HepG2 (cell line): ENCODE measurements at regions not wholly inside any gene's neighbourhood (a gene's known extent, or its start where the extent isn't known, plus 50 kb on each side); places are given as distances from the start of the nearest gene placed in this dataset.

Source experiments
- ATAC-seq: fragments of 200-7000 bp; cut with Tn5 transposase; 3 replicates; pipeline ENCODE4 v1.9.1; 2020; ENCODE audit warnings: mild to moderate bottlenecking, moderate library complexity
- BruUV-seq: library from RNA; stranded (reverse); fragments of 400-500 nt; replicated peaks from 2 replicates; lab custom pipeline; 2021; lab: Mats Ljungman, UMichigan
- CTCF ChIA-PET: fragments of 300-600 bp; formaldehyde crosslinking; extraction: SDS; loops from one replicate; lab custom pipeline; 2021; ENCODE audit warnings: low total read pairs, inconsistent platforms, low intra/inter-chr PET ratio; lab: Yijun Ruan, JAX
- POLR2A ChIA-PET: fragments of 350-600 bp; sonication (Branson Sonifier 250); formaldehyde crosslinking; loops from one replicate; lab custom pipeline; 2020; ENCODE audit warnings: antibody characterized with exemption, inconsistent platforms; lab: Yijun Ruan, JAX
- DNase-seq: peaks from one replicate; pipeline ENCODE4 v3.0.0-alpha.2; 2015; ENCODE audit warnings: low spot score
- FAIRE-seq: peaks from 3 replicates; lab custom pipeline; 2011; peaks lifted over from hg19 to GRCh38; lab: Jason Lieb, UNC
- H2AFZ ChIP-seq: one replicate; pipeline ENCODE4 v1.6.1; 2011; ENCODE audit warnings: low read length, inconsistent platforms
- H3K27ac ChIP-seq: fragments of 300-600 bp; 3 replicates; pipeline ENCODE4 v1.8.0; 2011; ENCODE audit warnings: mixed run types, mild to moderate bottlenecking, mixed read lengths, low read length, inconsistent platforms; ENCODE audit not compliant: insufficient read depth; ENCODE audit errors: extremely low read length
- H3K27me3 ChIP-seq, 2 experiments: fragments of 200-600 bp in 1 of 2; 2 replicates in 1 of 2; 3 replicates in 1 of 2; pipeline versions ENCODE4 v1.6.0 to v1.8.0; 2011; ENCODE audit warnings: low read length in 2 of 2, mild to moderate bottlenecking in 2 of 2, moderate library complexity in 2 of 2, inconsistent platforms in 1 of 2; ENCODE audit not compliant: insufficient read depth in 2 of 2, control insufficient read depth in 1 of 2
- H3K36me3 ChIP-seq, 2 experiments: fragments of 200-600 bp in 1 of 2; replicated peaks in 1 of 2; 2 replicates in 1 of 2; 3 replicates in 1 of 2; pipeline versions ENCODE4 v1.5.1 to v1.8.0; 2011; ENCODE audit warnings: low read length in 2 of 2, inconsistent platforms in 1 of 2; ENCODE audit not compliant: insufficient read depth in 2 of 2, control insufficient read depth in 1 of 2
- H3K4me1 ChIP-seq: 2 replicates; pipeline ENCODE4 v1.5.1; 2012; ENCODE audit warnings: low read length, inconsistent platforms; ENCODE audit not compliant: insufficient read depth
- H3K4me2 ChIP-seq: 2 replicates; pipeline ENCODE4 v1.6.0; 2011; ENCODE audit warnings: low read depth, low read length, inconsistent platforms
- H3K4me3 ChIP-seq, 3 experiments: fragments of 200-600 bp in 1 of 3; sonication (generic), shearing (Covaris generic) in 1 of 3; replicated peaks in 1 of 3; 2 replicates each; pipeline ENCODE4 v1.5.1; 2011 to 2016; ENCODE audit warnings: low read length in 3 of 3, inconsistent platforms in 2 of 3, low read depth in 2 of 3, mild to moderate bottlenecking in 2 of 3, control low read depth in 1 of 3, mixed read lengths in 1 of 3; ENCODE audit not compliant: insufficient read depth in 1 of 3
- H3K79me2 ChIP-seq: one replicate; pipeline ENCODE4 v1.6.1; 2011; ENCODE audit warnings: low read length, inconsistent platforms; ENCODE audit not compliant: insufficient read depth
- H3K9ac ChIP-seq: 2 replicates; pipeline ENCODE4 v1.6.0; 2011; ENCODE audit warnings: mild to moderate bottlenecking, low read depth, low read length, inconsistent platforms; ENCODE audit not compliant: insufficient read depth
- H3K9me3 ChIP-seq: 2 replicates; pipeline ENCODE4 v1.5.1; 2012; ENCODE audit warnings: mild to moderate bottlenecking, low read length
- H4K20me1 ChIP-seq: 2 replicates; pipeline ENCODE4 v1.6.0; 2011; ENCODE audit warnings: inconsistent platforms, mild to moderate bottlenecking, low read length, moderate library complexity; ENCODE audit not compliant: insufficient read depth
- BORCS8-MEF2B ChIP-seq: sonication (generic); formaldehyde crosslinking; IDR thresholded peaks from 2 replicates; pipeline ENCODE4 v1.8.0; 2022; ENCODE audit warnings: mild to moderate bottlenecking, missing genetic modification reagents
- HOXA3 ChIP-seq: sonication (generic); formaldehyde crosslinking; IDR thresholded peaks from 2 replicates; pipeline ENCODE4 v1.5.0; 2020; ENCODE audit warnings: missing genetic modification reagents
- MBD4 ChIP-seq: IDR thresholded peaks from 2 replicates; pipeline ENCODE4 v1.6.1; 2012; ENCODE audit warnings: low read length, inconsistent platforms, borderline replicate concordance
- RELA ChIP-seq: sonication (generic); formaldehyde crosslinking; IDR thresholded peaks from 2 replicates; pipeline ENCODE4 v1.4.0; 2020; ENCODE audit warnings: missing genetic modification reagents
- SRSF9 ChIP-seq: fragments of 200-400 bp; formaldehyde crosslinking; IDR thresholded peaks from 2 replicates; pipeline ENCODE4 v1.6.1; 2018; ENCODE audit warnings: borderline replicate concordance, mild to moderate bottlenecking, low read depth, low read length; ENCODE audit not compliant: insufficient read depth, poor library complexity, severe bottlenecking
- ZNF615 ChIP-seq: sonication (generic); formaldehyde crosslinking; IDR thresholded peaks from 2 replicates; pipeline ENCODE4 v1.5.0; 2020; ENCODE audit warnings: mild to moderate bottlenecking, missing genetic modification reagents, borderline replicate concordance
- ZNF674 ChIP-seq: sonication (generic); formaldehyde crosslinking; IDR thresholded peaks from 2 replicates; pipeline ENCODE4 v1.5.0; 2020; ENCODE audit warnings: low read depth, mild to moderate bottlenecking, missing genetic modification reagents
- WGBS: methylation state at CpG from one replicate; pipeline ENCODE4 v1.1.6; 2017; ENCODE audit warnings: low lambda C conversion rate; 5-methylcytosine and 5-hydroxymethylcytosine counted together
- in situ Hi-C: cut with HindIII; loops from 2 replicates; pipeline ENCODE4 v1.10.0; 2017; ENCODE audit warnings: low pct_unique_long_range_greater_than_20kb; ENCODE audit not compliant: extremely low pct_ligation_motif_present
- intact Hi-C: fragments of 100-400 bp; cut with micrococcal nuclease; formaldehyde crosslinking; loops from one replicate; pipeline ENCODE4 v1.10.0; 2022; ENCODE audit not compliant: unreplicated experiment
- TF ChIP-seq, protein P1 (sequence below): IDR thresholded peaks from 2 replicates; pipeline ENCODE4 v1.6.1; 2018; ENCODE audit warnings: missing genetic modification reagents
- TF ChIP-seq, protein P2 (sequence below): sonication (generic); formaldehyde crosslinking; IDR thresholded peaks from 2 replicates; pipeline ENCODE4 v1.5.0; 2020; ENCODE audit warnings: missing genetic modification reagents, mild to moderate bottlenecking, borderline replicate concordance
- TF ChIP-seq, protein P3 (sequence below): sonication (generic); formaldehyde crosslinking; IDR thresholded peaks from 2 replicates; pipeline ENCODE4 v1.5.1; 2020; ENCODE audit warnings: mild to moderate bottlenecking, missing genetic modification reagents, moderate library complexity
- TF ChIP-seq, protein P4 (sequence below): sonication (generic); formaldehyde crosslinking; IDR thresholded peaks from 2 replicates; pipeline ENCODE4 v1.5.0; 2020; ENCODE audit warnings: mild to moderate bottlenecking, missing genetic modification reagents, borderline replicate concordance
- TF ChIP-seq, protein P5 (sequence below): sonication (generic); formaldehyde crosslinking; IDR thresholded peaks from 2 replicates; pipeline ENCODE4 v1.4.0; 2020; ENCODE audit warnings: missing genetic modification reagents

DNA sequence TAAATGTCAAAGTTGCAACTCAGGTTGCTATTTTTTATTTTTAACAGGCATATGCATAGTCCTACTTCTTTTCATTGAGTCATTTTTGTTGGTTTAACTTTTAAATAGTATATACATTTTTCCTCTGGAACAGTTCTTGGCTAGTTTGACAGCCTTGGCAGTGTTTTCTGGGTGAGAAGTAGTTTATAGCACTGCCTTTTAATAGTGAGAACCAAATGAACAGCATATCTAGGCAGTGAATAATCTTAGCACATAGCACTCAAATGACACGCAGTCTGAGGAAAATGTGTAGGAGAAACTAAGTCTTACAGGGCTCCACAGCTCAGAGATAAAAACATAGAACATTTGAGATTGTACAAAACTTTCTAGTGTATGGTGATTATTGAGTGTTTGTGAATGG is 265.5 kb upstream of the POT1 start:
- intact Hi-C loops (no loop called here), in situ Hi-C loops (no loop called here)
- Histone ChIP-seq H3K4me1 (no peaks in the 10 kb centered on the region), H4K20me1 (no peaks in the 10 kb centered on the region), H3K4me3 (no peak overlapping the region), H3K4me2 (no peak overlapping the region), H3K79me2 (no peaks in the 10 kb centered on the region), H3K9ac (no peak overlapping the region), H3K36me3 (no peaks in the 10 kb centered on the region), H3K27ac (no peak overlapping the region), H2AFZ (no peak overlapping the region), H3K9me3 (peaks cover 31% of the 10 kb centered on the region; the same call in 1 of the 2 replicates), H3K27me3 (no peaks in the 10 kb centered on the region)
- ChIA-PET POLR2A (no interaction called here), CTCF (no interaction called here)
- BruUV-seq = no TSS peak
- 0% methylated on average over 1 of the region's 1 CpG for WGBS
- TF ChIP-seq, protein P1, sequence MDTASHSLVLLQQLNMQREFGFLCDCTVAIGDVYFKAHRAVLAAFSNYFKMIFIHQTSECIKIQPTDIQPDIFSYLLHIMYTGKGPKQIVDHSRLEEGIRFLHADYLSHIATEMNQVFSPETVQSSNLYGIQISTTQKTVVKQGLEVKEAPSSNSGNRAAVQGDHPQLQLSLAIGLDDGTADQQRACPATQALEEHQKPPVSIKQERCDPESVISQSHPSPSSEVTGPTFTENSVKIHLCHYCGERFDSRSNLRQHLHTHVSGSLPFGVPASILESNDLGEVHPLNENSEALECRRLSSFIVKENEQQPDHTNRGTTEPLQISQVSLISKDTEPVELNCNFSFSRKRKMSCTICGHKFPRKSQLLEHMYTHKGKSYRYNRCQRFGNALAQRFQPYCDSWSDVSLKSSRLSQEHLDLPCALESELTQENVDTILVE (CRISPR knock-in tag) = no peak
- TF ChIP-seq ZNF674 (no peak), BORCS8-MEF2B (CRISPR knock-in tag) (no peak), RELA (CRISPR knock-in tag) (no peak), ZNF615 (CRISPR knock-in tag) (no peak), MBD4 (no peak), HOXA3 (CRISPR knock-in tag) (no peak), SRSF9 (no peak)
- TF ChIP-seq, protein P2, sequence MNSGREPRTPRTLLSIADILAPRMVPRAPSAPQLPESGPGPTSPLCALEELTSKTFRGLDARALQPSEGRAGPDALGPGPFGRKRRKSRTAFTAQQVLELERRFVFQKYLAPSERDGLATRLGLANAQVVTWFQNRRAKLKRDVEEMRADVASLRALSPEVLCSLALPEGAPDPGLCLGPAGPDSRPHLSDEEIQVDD = no peak
- TF ChIP-seq, protein P3, sequence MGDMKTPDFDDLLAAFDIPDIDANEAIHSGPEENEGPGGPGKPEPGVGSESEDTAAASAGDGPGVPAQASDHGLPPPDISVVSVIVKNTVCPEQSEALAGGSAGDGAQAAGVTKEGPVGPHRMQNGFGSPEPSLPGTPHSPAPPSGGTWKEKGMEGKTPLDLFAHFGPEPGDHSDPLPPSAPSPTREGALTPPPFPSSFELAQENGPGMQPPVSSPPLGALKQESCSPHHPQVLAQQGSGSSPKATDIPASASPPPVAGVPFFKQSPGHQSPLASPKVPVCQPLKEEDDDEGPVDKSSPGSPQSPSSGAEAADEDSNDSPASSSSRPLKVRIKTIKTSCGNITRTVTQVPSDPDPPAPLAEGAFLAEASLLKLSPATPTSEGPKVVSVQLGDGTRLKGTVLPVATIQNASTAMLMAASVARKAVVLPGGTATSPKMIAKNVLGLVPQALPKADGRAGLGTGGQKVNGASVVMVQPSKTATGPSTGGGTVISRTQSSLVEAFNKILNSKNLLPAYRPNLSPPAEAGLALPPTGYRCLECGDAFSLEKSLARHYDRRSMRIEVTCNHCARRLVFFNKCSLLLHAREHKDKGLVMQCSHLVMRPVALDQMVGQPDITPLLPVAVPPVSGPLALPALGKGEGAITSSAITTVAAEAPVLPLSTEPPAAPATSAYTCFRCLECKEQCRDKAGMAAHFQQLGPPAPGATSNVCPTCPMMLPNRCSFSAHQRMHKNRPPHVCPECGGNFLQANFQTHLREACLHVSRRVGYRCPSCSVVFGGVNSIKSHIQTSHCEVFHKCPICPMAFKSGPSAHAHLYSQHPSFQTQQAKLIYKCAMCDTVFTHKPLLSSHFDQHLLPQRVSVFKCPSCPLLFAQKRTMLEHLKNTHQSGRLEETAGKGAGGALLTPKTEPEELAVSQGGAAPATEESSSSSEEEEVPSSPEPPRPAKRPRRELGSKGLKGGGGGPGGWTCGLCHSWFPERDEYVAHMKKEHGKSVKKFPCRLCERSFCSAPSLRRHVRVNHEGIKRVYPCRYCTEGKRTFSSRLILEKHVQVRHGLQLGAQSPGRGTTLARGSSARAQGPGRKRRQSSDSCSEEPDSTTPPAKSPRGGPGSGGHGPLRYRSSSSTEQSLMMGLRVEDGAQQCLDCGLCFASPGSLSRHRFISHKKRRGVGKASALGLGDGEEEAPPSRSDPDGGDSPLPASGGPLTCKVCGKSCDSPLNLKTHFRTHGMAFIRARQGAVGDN (CRISPR knock-in tag) = no peak
- TF ChIP-seq, protein P4, sequence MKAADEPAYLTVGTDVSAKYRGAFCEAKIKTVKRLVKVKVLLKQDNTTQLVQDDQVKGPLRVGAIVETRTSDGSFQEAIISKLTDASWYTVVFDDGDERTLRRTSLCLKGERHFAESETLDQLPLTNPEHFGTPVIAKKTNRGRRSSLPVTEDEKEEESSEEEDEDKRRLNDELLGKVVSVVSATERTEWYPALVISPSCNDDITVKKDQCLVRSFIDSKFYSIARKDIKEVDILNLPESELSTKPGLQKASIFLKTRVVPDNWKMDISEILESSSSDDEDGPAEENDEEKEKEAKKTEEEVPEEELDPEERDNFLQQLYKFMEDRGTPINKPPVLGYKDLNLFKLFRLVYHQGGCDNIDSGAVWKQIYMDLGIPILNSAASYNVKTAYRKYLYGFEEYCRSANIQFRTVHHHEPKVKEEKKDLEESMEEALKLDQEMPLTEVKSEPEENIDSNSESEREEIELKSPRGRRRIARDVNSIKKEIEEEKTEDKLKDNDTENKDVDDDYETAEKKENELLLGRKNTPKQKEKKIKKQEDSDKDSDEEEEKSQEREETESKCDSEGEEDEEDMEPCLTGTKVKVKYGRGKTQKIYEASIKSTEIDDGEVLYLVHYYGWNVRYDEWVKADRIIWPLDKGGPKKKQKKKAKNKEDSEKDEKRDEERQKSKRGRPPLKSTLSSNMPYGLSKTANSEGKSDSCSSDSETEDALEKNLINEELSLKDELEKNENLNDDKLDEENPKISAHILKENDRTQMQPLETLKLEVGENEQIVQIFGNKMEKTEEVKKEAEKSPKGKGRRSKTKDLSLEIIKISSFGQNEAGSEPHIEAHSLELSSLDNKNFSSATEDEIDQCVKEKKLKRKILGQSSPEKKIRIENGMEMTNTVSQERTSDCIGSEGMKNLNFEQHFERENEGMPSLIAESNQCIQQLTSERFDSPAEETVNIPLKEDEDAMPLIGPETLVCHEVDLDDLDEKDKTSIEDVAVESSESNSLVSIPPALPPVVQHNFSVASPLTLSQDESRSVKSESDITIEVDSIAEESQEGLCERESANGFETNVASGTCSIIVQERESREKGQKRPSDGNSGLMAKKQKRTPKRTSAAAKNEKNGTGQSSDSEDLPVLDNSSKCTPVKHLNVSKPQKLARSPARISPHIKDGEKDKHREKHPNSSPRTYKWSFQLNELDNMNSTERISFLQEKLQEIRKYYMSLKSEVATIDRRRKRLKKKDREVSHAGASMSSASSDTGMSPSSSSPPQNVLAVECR (CRISPR knock-in tag) = no peak
- TF ChIP-seq, protein P5, sequence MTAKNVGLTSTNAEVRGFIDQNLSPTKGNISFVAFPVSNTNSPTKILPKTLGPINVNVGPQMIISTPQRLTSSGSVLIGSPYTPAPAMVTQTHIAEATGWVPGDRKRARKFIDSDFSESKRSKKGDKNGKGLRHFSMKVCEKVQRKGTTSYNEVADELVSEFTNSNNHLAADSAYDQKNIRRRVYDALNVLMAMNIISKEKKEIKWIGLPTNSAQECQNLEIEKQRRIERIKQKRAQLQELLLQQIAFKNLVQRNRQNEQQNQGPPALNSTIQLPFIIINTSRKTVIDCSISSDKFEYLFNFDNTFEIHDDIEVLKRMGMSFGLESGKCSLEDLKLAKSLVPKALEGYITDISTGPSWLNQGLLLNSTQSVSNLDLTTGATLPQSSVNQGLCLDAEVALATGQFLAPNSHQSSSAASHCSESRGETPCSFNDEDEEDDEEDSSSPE = no peak
- DNase-seq (no peak), ATAC-seq (no peak), FAIRE-seq (no peak)
